Tibial nerve (tissue), 4 donors: ENCODE measurements at regions not wholly inside any gene's neighbourhood (a gene's known extent, or its start where the extent isn't known, plus 50 kb on each side); places are given as distances from the start of the nearest gene placed in this dataset.

Source experiments
- DNase-seq, 2 donors: peaks; one replicate each; pipeline ENCODE4 v3.0.0-alpha.2; 2019; ENCODE audit warnings: low spot score in 2 of 2
- H3K27ac ChIP-seq, 4 donors: fragments of 200-600 bp; sonication (generic) in 3 of 4; one replicate each; pipeline ENCODE4 v1.5.1; 2017 to 2019; ENCODE audit warnings: mild to moderate bottlenecking in 1 of 4
- H3K27me3 ChIP-seq, 2 donors: fragments of 200-600 bp; sonication (generic) in 1 of 2; one replicate each; pipeline versions ENCODE4 v1.5.1 to v1.6.0; 2017 to 2019
- H3K36me3 ChIP-seq, 3 donors: fragments of 200-600 bp; sonication (generic); one replicate each; pipeline ENCODE4 v1.5.1; 2018 to 2019
- H3K4me1 ChIP-seq, 4 donors: fragments of 200-600 bp; sonication (generic) in 3 of 4; one replicate each; pipeline ENCODE4 v1.5.1; 2017 to 2019
- H3K4me3 ChIP-seq, 4 donors: fragments of 200-600 bp; sonication (generic) in 3 of 4; one replicate each; pipeline ENCODE4 v1.5.1; 2017 to 2019; ENCODE audit warnings: mild to moderate bottlenecking in 1 of 4, moderate library complexity in 1 of 4
- H3K9me3 ChIP-seq, 4 donors: fragments of 200-600 bp; sonication (generic) in 3 of 4; one replicate each; pipeline ENCODE4 v1.5.1; 2017 to 2019
- EP300 ChIP-seq, 2 donors: sonication (generic); formaldehyde crosslinking; IDR thresholded peaks; one replicate each; pipeline ENCODE4 v1.6.1; 2017; ENCODE audit warnings: antibody characterized with exemption in 2 of 2, mild to moderate bottlenecking in 1 of 2
- POLR2A ChIP-seq, 2 donors: fragments of 450-650 bp; IDR thresholded peaks; one replicate each; pipeline ENCODE4 v1.6.1; 2017; ENCODE audit warnings: antibody characterized with exemption in 2 of 2, mild to moderate bottlenecking in 2 of 2, moderate library complexity in 2 of 2
- WGBS, 2 donors: methylation state at CpG; one replicate each; pipeline ENCODE4 v1.1.5; 2018; 5-methylcytosine and 5-hydroxymethylcytosine counted together
- TF ChIP-seq, protein P1 (sequence below), 5 experiments: fragments of 200-600 bp in 3 of 5; fragments of 450-650 bp in 2 of 5; sonication (generic) in 3 of 5; IDR thresholded peaks; one replicate each; pipeline ENCODE4 v1.5.1; 2016 to 2019; ENCODE audit warnings: antibody characterized with exemption in 5 of 5, mild to moderate bottlenecking in 3 of 5, moderate library complexity in 2 of 5

DNA sequence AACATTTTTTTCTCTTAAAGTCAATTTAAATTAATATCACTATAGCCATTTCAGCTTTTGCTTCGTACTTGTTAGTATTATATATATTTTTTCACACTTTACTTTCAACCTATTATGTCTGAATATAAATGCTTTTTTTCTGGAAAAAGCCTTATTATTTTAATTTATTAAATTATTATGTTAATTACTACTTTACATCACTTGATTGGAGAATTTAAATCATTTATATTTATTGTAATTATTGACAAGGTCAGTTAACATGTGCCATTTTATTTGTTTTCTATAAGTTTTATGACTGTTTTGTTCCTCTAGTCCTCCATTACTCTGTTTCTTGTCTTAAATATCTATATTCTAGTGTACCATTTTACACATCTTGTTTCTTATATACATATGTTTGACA lies 1333.4 kb upstream of the MIR17HG start:
- Histone ChIP-seq H3K9me3 (peaks cover 0 to 7% (median 2%) of the 10 kb centered on the region in 4 donors), H3K4me3 (no peak overlapping the region), H3K4me1 (no peaks in the 10 kb centered on the region), H3K27ac (no peak overlapping the region), H3K27me3 (no peaks in the 10 kb centered on the region), H3K36me3 (no peaks in the 10 kb centered on the region)
- TF ChIP-seq EP300 (IDR thresholded peaks at IDR 0.05) (no peak), POLR2A (IDR thresholded peaks at IDR 0.05) (no peak)
- TF ChIP-seq, protein P1, sequence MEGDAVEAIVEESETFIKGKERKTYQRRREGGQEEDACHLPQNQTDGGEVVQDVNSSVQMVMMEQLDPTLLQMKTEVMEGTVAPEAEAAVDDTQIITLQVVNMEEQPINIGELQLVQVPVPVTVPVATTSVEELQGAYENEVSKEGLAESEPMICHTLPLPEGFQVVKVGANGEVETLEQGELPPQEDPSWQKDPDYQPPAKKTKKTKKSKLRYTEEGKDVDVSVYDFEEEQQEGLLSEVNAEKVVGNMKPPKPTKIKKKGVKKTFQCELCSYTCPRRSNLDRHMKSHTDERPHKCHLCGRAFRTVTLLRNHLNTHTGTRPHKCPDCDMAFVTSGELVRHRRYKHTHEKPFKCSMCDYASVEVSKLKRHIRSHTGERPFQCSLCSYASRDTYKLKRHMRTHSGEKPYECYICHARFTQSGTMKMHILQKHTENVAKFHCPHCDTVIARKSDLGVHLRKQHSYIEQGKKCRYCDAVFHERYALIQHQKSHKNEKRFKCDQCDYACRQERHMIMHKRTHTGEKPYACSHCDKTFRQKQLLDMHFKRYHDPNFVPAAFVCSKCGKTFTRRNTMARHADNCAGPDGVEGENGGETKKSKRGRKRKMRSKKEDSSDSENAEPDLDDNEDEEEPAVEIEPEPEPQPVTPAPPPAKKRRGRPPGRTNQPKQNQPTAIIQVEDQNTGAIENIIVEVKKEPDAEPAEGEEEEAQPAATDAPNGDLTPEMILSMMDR (IDR thresholded peaks at IDR 0.05), result no peak
- DNase-seq, result no peak
- 91% methylated on average over 1 of the region's 1 CpG for WGBS, 2 donors

DNA sequence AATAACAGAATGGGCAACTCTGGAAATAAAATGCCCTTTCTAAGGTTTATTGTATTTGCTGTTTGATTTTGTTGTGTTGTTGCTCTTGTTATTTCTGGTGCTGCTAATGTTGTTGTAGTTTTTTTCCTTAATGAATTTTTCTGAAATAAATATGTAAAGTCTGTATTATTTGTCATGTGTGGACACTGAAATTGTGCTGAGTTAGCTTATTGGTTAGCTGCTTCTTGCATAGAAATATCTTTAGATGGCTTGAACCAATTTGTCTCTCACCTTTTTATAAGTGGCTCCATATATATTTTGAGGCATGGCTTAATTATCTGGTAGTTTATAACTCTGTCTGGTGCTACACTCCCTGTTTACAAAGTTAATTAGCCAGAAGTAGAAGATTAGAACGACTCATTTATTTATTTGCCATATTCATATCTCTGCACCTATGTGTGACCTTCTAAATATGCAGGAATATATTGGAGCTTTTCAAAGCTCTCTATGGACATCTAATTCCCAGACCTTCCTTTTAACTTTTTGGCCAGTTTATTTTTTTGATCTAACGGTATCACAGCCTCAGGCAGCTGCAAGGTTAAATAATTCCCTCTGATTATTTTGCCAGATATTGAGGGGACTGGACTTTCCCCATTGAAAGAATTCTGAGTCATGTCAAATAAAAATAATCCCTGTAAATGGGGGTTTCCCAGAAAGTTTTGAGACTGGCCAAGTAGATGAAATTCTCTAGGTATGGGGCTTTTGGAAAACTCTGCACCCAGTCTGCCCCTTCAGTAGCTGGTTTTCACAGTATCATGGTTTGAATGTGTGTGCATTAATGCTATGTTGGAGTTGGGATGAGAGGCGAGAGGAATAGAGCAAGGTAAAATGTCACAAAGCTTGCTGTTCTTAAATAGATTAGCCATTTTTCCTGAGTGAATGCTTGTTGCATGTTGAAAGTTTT lies 1331.7 kb upstream of the MIR17HG start:
- no peaks in the 10 kb centered on the region for H3K36me3 ChIP-seq
- H3K9me3 ChIP-seq, result peaks cover 0 to 7% (median 2%) of the 10 kb centered on the region in 4 donors
- H3K4me3 ChIP-seq, result no peak overlapping the region
- no peak overlapping the region for H3K27ac ChIP-seq
- no peaks in the 10 kb centered on the region for H3K27me3 ChIP-seq
- DNase-seq, result no peak
- 55 to 56% methylated on average over 3 of the region's 3 CpGs for WGBS, 2 donors
- TF ChIP-seq EP300 (IDR thresholded peaks at IDR 0.05), result no peak
- TF ChIP-seq POLR2A (IDR thresholded peaks at IDR 0.05), result no peak
- TF ChIP-seq, protein P1 (IDR thresholded peaks at IDR 0.05), result no peak
- H3K4me1 ChIP-seq, result no peaks in the 10 kb centered on the region

DNA sequence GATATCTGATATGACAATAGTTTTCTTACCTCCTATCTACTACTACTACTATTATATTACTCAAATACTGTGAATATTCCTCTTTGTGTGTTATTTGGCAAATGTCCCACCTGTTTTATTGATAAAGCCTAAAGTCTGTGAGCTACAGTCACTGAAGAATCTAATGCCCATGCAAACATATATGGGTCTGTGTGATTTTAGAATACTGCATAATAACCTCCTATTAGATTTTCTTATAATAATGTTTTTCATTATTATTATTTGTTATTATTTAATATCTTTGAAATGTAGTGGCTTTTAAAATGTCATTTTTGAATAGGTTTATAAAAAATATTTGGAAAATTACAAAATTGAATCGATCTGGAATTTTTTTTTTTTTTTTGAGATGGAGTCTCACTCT lies 1330.8 kb upstream of the MIR17HG start:
- peaks cover 0 to 7% (median 2%) of the 10 kb centered on the region in 4 donors for H3K9me3 ChIP-seq
- H3K27ac ChIP-seq, result no peak overlapping the region
- TF ChIP-seq POLR2A (IDR thresholded peaks at IDR 0.05), result no peak
- no peak for TF ChIP-seq EP300 (IDR thresholded peaks at IDR 0.05)
- TF ChIP-seq, protein P1 (IDR thresholded peaks at IDR 0.05), result no peak
- no peak overlapping the region for H3K4me3 ChIP-seq
- no peaks in the 10 kb centered on the region for H3K27me3 ChIP-seq
- H3K36me3 ChIP-seq, result no peaks in the 10 kb centered on the region
- no peaks in the 10 kb centered on the region for H3K4me1 ChIP-seq
- WGBS, 2 donors, result 92 to 96% methylated on average over 1 of the region's 1 CpG
- no peak for DNase-seq

DNA sequence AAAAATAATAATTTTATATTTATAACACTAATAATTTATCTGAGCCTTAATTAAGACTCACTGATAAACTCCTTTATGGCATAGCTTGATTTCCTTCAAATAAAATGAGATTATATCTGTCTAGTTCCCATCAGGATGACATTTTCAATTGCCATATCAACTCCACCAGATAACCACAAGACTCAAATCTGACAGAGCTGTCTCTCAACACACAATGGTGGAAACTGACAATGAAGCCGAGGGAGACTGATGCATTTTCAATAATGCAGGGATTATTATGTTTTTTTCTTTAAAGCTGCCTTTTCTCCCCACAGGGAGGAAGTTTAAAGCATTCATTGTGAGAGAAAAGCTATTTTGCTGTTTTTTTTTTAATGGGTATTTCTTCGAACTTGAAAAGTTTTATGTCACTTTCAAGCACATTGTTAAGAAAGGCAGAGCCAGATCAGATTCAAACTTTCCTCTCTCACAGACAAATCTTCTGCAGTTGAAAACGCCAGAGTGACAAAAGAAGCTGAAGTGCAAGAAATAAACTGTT lies 1326.9 kb upstream of the MIR17HG start:
- no peak for DNase-seq
- no peaks in the 10 kb centered on the region for H3K36me3 ChIP-seq
- H3K9me3 ChIP-seq, result no peaks in the 10 kb centered on the region
- TF ChIP-seq EP300 (IDR thresholded peaks at IDR 0.05), result no peak
- no peak for TF ChIP-seq POLR2A (IDR thresholded peaks at IDR 0.05)
- TF ChIP-seq, protein P1 (IDR thresholded peaks at IDR 0.05), result no peak
- no peak overlapping the region for H3K27ac ChIP-seq
- H3K4me1 ChIP-seq, result no peaks in the 10 kb centered on the region
- 34 to 38% methylated on average over 3 of the region's 3 CpGs for WGBS, 2 donors
- H3K27me3 ChIP-seq, result no peaks in the 10 kb centered on the region
- H3K4me3 ChIP-seq, result no peak overlapping the region

DNA sequence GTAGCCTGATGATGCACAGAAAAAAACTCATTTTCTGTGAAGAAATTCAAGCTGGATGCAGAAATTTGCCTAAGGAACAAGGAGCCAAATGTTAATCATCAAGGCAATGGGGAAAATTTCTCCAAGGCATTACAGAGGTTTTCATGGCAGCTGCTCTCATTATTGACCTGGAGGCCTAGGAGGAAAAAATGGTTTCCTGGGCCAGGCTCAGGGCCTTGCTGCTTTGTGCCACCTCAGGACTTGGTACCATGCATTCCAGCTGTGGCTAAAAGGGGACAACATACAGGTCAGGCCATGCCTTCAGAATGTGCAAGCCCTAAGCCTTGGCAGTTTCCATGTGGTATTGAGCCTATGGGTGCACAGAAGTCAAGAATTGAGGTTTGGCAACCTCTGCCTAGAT lies 1320.1 kb upstream of the MIR17HG start:
- Histone ChIP-seq H3K27me3 (no peaks in the 10 kb centered on the region), H3K27ac (no peak overlapping the region), H3K36me3 (no peaks in the 10 kb centered on the region), H3K4me3 (no peak overlapping the region), H3K9me3 (peaks cover 0 to 23% (median 0%) of the 10 kb centered on the region in 4 donors), H3K4me1 (no peaks in the 10 kb centered on the region)
- TF ChIP-seq EP300 (IDR thresholded peaks at IDR 0.05), result no peak
- no peak for TF ChIP-seq POLR2A (IDR thresholded peaks at IDR 0.05)
- TF ChIP-seq, protein P1 (IDR thresholded peaks at IDR 0.05), result no peak
- DNase-seq, result no peak
